B cell (primary cell): ENCODE measurements at regions not wholly inside any gene's neighbourhood (a gene's known extent, or its start where the extent isn't known, plus 50 kb on each side); places are given as distances from the start of the nearest gene placed in this dataset.
"Not testable (repeated sequence)": the region's sequence is repeated elsewhere in the genome, so short reads cannot be mapped to it uniquely, and the experiment has no call there.

Experiments
- ATAC-seq: fragments of 200-7000 bp; cut with Tn5 transposase; one replicate; pipeline ENCODE4 v1.10.0; 2021; ENCODE audit warnings: low read depth, mild to moderate bottlenecking, moderate number of reproducible peaks, moderate library complexity
- CTCF ChIA-PET: fragments of 350-600 bp; sonication (Branson Sonifier 250); formaldehyde crosslinking; loops from one replicate; lab custom pipeline; 2021; ENCODE audit warnings: antibody characterized with exemption, inconsistent platforms; lab: Charles Lee
- POLR2A ChIA-PET: fragments of 350-600 bp; sonication (Branson Sonifier 250); formaldehyde crosslinking; loops from one replicate; lab custom pipeline; 2021; ENCODE audit warnings: antibody characterized with exemption; lab: Charles Lee
- DNase-seq: peaks from one replicate; pipeline ENCODE4 v3.0.0; 2013
- H2AFZ ChIP-seq: 2 replicates; pipeline ENCODE4 v1.6.1; 2012; ENCODE audit warnings: mild to moderate bottlenecking, low read depth, low read length; ENCODE audit not compliant: insufficient read depth, poor library complexity, severe bottlenecking
- H3K27ac ChIP-seq, 2 donors: 1 replicate in 1 of 2; 2 replicates in 1 of 2; pipeline ENCODE4 v1.5.1; 2012 to 2013; ENCODE audit warnings: low read length in 2 of 2, mild to moderate bottlenecking in 2 of 2, moderate library complexity in 1 of 2
- H3K27me3 ChIP-seq, 4 experiments: fragments of 200-600 bp in 1 of 4; sonication (generic) in 1 of 4; replicated peaks in 1 of 4; 1 replicate in 2 of 4; 2 replicates in 2 of 4; pipeline versions ENCODE4 v1.6.1 to v1.7.0; 2013 to 2016; ENCODE audit warnings: low read length in 3 of 4, mild to moderate bottlenecking in 2 of 4, mixed read lengths in 1 of 4, moderate library complexity in 1 of 4; ENCODE audit not compliant: insufficient read depth in 4 of 4, control insufficient read depth in 3 of 4; ENCODE audit errors: control extremely low read depth in 1 of 4
- H3K36me3 ChIP-seq, 2 experiments: replicated peaks in 1 of 2; 1 replicate in 1 of 2; 2 replicates in 1 of 2; pipeline versions ENCODE4 v1.6.1 to v1.7.1; 2013; ENCODE audit warnings: low read length in 1 of 2; ENCODE audit not compliant: insufficient read depth in 2 of 2, control insufficient read depth in 1 of 2; ENCODE audit errors: control extremely low read depth in 1 of 2, extremely low read depth in 1 of 2
- H3K4me1 ChIP-seq, 2 donors: fragments of 200-600 bp in 1 of 2; sonication (generic) in 1 of 2; 1 replicate in 1 of 2; 2 replicates in 1 of 2; pipeline versions ENCODE4 v1.5.1 to v1.6.1; 2013 to 2017; ENCODE audit warnings: low read length in 2 of 2; ENCODE audit not compliant: control insufficient read depth in 2 of 2, insufficient read depth in 2 of 2
- H3K4me2 ChIP-seq: replicated peaks from 2 replicates; pipeline ENCODE3; 2012; ENCODE audit warnings: mild to moderate bottlenecking, low read depth, low read length; ENCODE audit not compliant: poor library complexity, severe bottlenecking
- H3K4me3 ChIP-seq, 5 experiments: fragments of 200-600 bp in 1 of 5; sonication (generic) in 1 of 5; 1 replicate in 3 of 5; 2 replicates in 2 of 5; pipeline versions ENCODE4 v1.5.1 to v1.7.0; 2011 to 2016; ENCODE audit warnings: low read length in 4 of 5, mild to moderate bottlenecking in 4 of 5, low read depth in 2 of 5, control low read depth in 1 of 5, moderate library complexity in 1 of 5; ENCODE audit not compliant: insufficient read depth in 1 of 5; ENCODE audit errors: control extremely low read depth in 1 of 5, extremely low read depth in 1 of 5
- H3K79me2 ChIP-seq: fragments of 200-600 bp; sonication (generic); one replicate; pipeline ENCODE4 v1.6.0; 2016; ENCODE audit warnings: low read length; ENCODE audit not compliant: control insufficient read depth, insufficient read depth
- H3K9ac ChIP-seq: fragments of 200-600 bp; sonication (generic); 2 replicates; pipeline ENCODE4 v1.6.1; 2017; ENCODE audit warnings: mild to moderate bottlenecking, low read length, moderate library complexity
- H3K9me3 ChIP-seq, 3 donors: one replicate each; pipeline versions ENCODE4 v1.6.1 to v1.7.1; 2013; ENCODE audit warnings: low read length in 2 of 3; ENCODE audit not compliant: control insufficient read depth in 2 of 3, insufficient read depth in 1 of 3; ENCODE audit errors: control extremely low read depth in 1 of 3
- H4K20me1 ChIP-seq: 2 replicates; pipeline ENCODE4 v1.6.0; 2012; ENCODE audit warnings: mild to moderate bottlenecking, low read length; ENCODE audit not compliant: insufficient read depth, control insufficient read depth, poor library complexity, severe bottlenecking
- H3K27ac Mint-ChIP-seq: one replicate; pipeline ENCODE4 v1.8.0; 2021; ENCODE audit warnings: mixed read lengths
- H3K27me3 Mint-ChIP-seq: one replicate; pipeline ENCODE4 v1.8.0; 2021; ENCODE audit warnings: mixed read lengths
- H3K4me1 Mint-ChIP-seq: one replicate; pipeline ENCODE4 v1.8.0; 2021; ENCODE audit warnings: mixed read lengths
- H3K4me3 Mint-ChIP-seq: one replicate; pipeline ENCODE4 v1.8.0; 2021; ENCODE audit warnings: mixed read lengths
- H3K9me3 Mint-ChIP-seq: one replicate; pipeline ENCODE4 v1.8.0; 2022; ENCODE audit warnings: mixed read lengths; ENCODE audit not compliant: insufficient read depth
- CTCF ChIP-seq: fragments of 200-600 bp; IDR thresholded peaks from one replicate; pipeline ENCODE4 v1.8.0; 2022; ENCODE audit warnings: antibody characterized with exemption, mild to moderate bottlenecking
- EZH2 ChIP-seq: IDR thresholded peaks from 2 replicates; pipeline ENCODE4 v1.6.1; 2012; ENCODE audit warnings: borderline replicate concordance, low read depth, mild to moderate bottlenecking, moderate library complexity, low read length; ENCODE audit not compliant: insufficient read depth, poor library complexity, severe bottlenecking
- WGBS: methylation state at CpG from one replicate; pipeline ENCODE4 v1.1.5; 2013; ENCODE audit warnings: missing lambda C conversion rate; ENCODE audit not compliant: insufficient coverage; 5-methylcytosine and 5-hydroxymethylcytosine counted together
- intact Hi-C: fragments of 100-400 bp; cut with micrococcal nuclease; formaldehyde crosslinking; loops from one replicate; pipeline ENCODE4 v1.10.0; 2022

- H3K4me3 Mint-ChIP-seq, result no peak overlapping the region
- no peaks in the 10 kb centered on the region for H3K4me1 Mint-ChIP-seq
- DNase-seq (no peak), ATAC-seq (no peak)
- Histone ChIP-seq H3K27me3 (no peaks in the 10 kb centered on the region), H3K36me3 (no peaks in the 10 kb centered on the region), H3K4me3 (no peak overlapping the region), H2AFZ (no peak overlapping the region), H3K4me2 (no peak overlapping the region), H4K20me1 (no peaks in the 10 kb centered on the region), H3K4me1 (no peaks in the 10 kb centered on the region), H3K27ac (no peak overlapping the region), H3K9me3 (peaks cover 0 to 3% (median 0%) of the 10 kb centered on the region in 3 donors), H3K79me2 (no peaks in the 10 kb centered on the region), H3K9ac (no peak overlapping the region)
- H3K27ac Mint-ChIP-seq, result no peak overlapping the region
- WGBS, result 40% methylated on average over 1 of the region's 2 CpGs
- intact Hi-C loops, result no loop called here
- CTCF ChIA-PET, result no interaction called here
- POLR2A ChIA-PET, result no interaction called here
- H3K9me3 Mint-ChIP-seq, result no peaks in the 10 kb centered on the region
- TF ChIP-seq EZH2 (no peak), CTCF (no peak)
- H3K27me3 Mint-ChIP-seq, result no peaks in the 10 kb centered on the region
Observed at GRCh38 chr3:102722317-102722716, 287.5 kb downstream of the ZPLD1 start.

- no peaks in the 10 kb centered on the region for H3K9me3 Mint-ChIP-seq
- no peaks in the 10 kb centered on the region for H3K36me3 ChIP-seq
- no peak overlapping the region for H3K27ac ChIP-seq
- ChIA-PET POLR2A (no interaction called here), CTCF (no interaction called here)
- no peak for ATAC-seq
- no peaks in the 10 kb centered on the region for H3K4me1 Mint-ChIP-seq
- no peak for TF ChIP-seq EZH2
- no peak for TF ChIP-seq CTCF
- no CpG with 5 or more reads among the region's 2 CpGs for WGBS
- H3K9me3 ChIP-seq, result peaks cover 0 to 3% (median 0%) of the 10 kb centered on the region in 3 donors
- no peak overlapping the region for H3K9ac ChIP-seq
- H3K79me2 ChIP-seq, result no peaks in the 10 kb centered on the region
- H4K20me1 ChIP-seq, result no peaks in the 10 kb centered on the region
- DNase-seq, result no peak
- H3K27ac Mint-ChIP-seq, result no peak overlapping the region
- peaks cover 2% of the 10 kb centered on the region for H3K27me3 Mint-ChIP-seq
- H2AFZ ChIP-seq, result no peak overlapping the region
- no peak overlapping the region for H3K4me3 ChIP-seq
- H3K4me1 ChIP-seq, result no peaks in the 10 kb centered on the region
- no peak overlapping the region for H3K4me3 Mint-ChIP-seq
- intact Hi-C loops, result no loop called here
- no peaks in the 10 kb centered on the region for H3K27me3 ChIP-seq
- H3K4me2 ChIP-seq, result no peak overlapping the region
Observed at GRCh38 chr3:102727340-102727739, 292.5 kb downstream of the ZPLD1 start.

- H2AFZ ChIP-seq, H3K9ac ChIP-seq, H3K4me3 Mint-ChIP-seq, H3K9me3 ChIP-seq, ATAC-seq, H3K27ac Mint-ChIP-seq, H3K36me3 ChIP-seq, intact Hi-C loops, H3K79me2 ChIP-seq, H4K20me1 ChIP-seq, CTCF ChIA-PET, H3K4me1 Mint-ChIP-seq, H3K27me3 Mint-ChIP-seq, H3K4me3 ChIP-seq, H3K4me2 ChIP-seq, H3K27me3 ChIP-seq, DNase-seq, H3K27ac ChIP-seq, POLR2A ChIA-PET, H3K9me3 Mint-ChIP-seq, H3K4me1 ChIP-seq: not testable (repeated sequence)
- 97% methylated on average over 7 of the region's 12 CpGs for WGBS
Observed at GRCh38 chr3:102732581-102732980, 297.8 kb downstream of the ZPLD1 start.
